Astrocyte of the cerebellum (primary cell): ENCODE measurements at regions not wholly inside any gene's neighbourhood (a gene's known extent, or its start where the extent isn't known, plus 50 kb on each side); places are given as distances from the start of the nearest gene placed in this dataset.

Experiments used
- DNase-seq: peaks from one replicate; pipeline ENCODE4 v3.0.0-alpha.2; 2011; ENCODE audit warnings: low read depth
- H3K4me3 ChIP-seq: 2 replicates; pipeline ENCODE4 v1.5.1; 2011; ENCODE audit warnings: mild to moderate bottlenecking, low read depth, low read length, moderate library complexity
- CTCF ChIP-seq: IDR thresholded peaks from 2 replicates; pipeline ENCODE4 v1.5.1; 2012; ENCODE audit warnings: low read length, low read depth, moderate library complexity, mild to moderate bottlenecking; ENCODE audit errors: missing control alignments
- in situ Hi-C: cut with HindIII; loops from 2 replicates; pipeline ENCODE4 v1.10.0; 2017; ENCODE audit warnings: low sequenced_read_pairs

GRCh38 chr6:168244961-168245551 lies 74.5 kb downstream of the DACT2 start:
- no peak overlapping the region for H3K4me3 ChIP-seq
- DNase-seq = no peak
- no peak for TF ChIP-seq CTCF
- in situ Hi-C loops = no loop called here

GRCh38 chr6:168243812-168244376 lies 75.7 kb downstream of the DACT2 start:
- no peak for TF ChIP-seq CTCF
- DNase-seq = no peak
- in situ Hi-C loops = no loop called here
- H3K4me3 ChIP-seq = no peak overlapping the region

GRCh38 chr6:168242940-168243225 lies 76.7 kb downstream of the DACT2 start:
- no peak for DNase-seq
- in situ Hi-C loops = no loop called here
- H3K4me3 ChIP-seq = no peak overlapping the region
- TF ChIP-seq CTCF = no peak

- no peak for DNase-seq
- no peak for TF ChIP-seq CTCF
- in situ Hi-C loops = no loop called here
These were observed 77.3 kb downstream of the DACT2 start for GRCh38 chr6:168242111-168242939.

GRCh38 chr6:168240160-168240559 lies 79.4 kb downstream of the DACT2 start:
- TF ChIP-seq CTCF = no peak
- no peak for DNase-seq
- H3K4me3 ChIP-seq = no peak overlapping the region
- in situ Hi-C loops = no loop called here

More at GRCh38 chr6:168242111-168242939, 77.3 kb downstream of the DACT2 start:
- no peak overlapping the region for H3K4me3 ChIP-seq

GRCh38 chr6:168239044-168239773 lies 80.4 kb downstream of the DACT2 start:
- TF ChIP-seq CTCF = no peak
- no peak overlapping the region for H3K4me3 ChIP-seq
- in situ Hi-C loops = no loop called here
- no peak for DNase-seq
